Endothelial cell of umbilical vein (primary cell): ENCODE measurements at regions not wholly inside any gene's neighbourhood (a gene's known extent, or its start where the extent isn't known, plus 50 kb on each side); places are given as distances from the start of the nearest gene placed in this dataset.
"Not testable (repeated sequence)": the region's sequence is repeated elsewhere in the genome, so short reads cannot be mapped to it uniquely, and the experiment has no call there.

Source experiments
- BruUV-seq: library from RNA; stranded (reverse); fragments of 400-500 nt; replicated peaks from 2 replicates; lab custom pipeline; 2021; lab: Mats Ljungman, UMichigan
- CTCF ChIA-PET: fragments of 300-600, 350-600 bp; sonication (Branson Sonifier 250); formaldehyde crosslinking; loops from one replicate; lab custom pipeline; 2021; ENCODE audit warnings: antibody characterized with exemption, inconsistent platforms; lab: Charles Lee
- POLR2A ChIA-PET: fragments of 300-600, 350-600 bp; sonication (Branson Sonifier 250); formaldehyde crosslinking; loops from one replicate; lab custom pipeline; 2021; ENCODE audit warnings: antibody characterized with exemption, inconsistent platforms; lab: Charles Lee
- DNase-seq: peaks from one replicate; pipeline ENCODE4 v3.0.0-alpha.2; 2011; ENCODE audit warnings: low read depth, low spot score
- FAIRE-seq: peaks from 2 replicates; lab custom pipeline; 2011; peaks lifted over from hg19 to GRCh38; lab: Jason Lieb, UNC
- H2AFZ ChIP-seq: 2 replicates; pipeline ENCODE4 v1.6.0; 2012; ENCODE audit warnings: low read depth, low read length, control low read depth, inconsistent platforms
- H3K27ac ChIP-seq: 2 replicates; pipeline ENCODE4 v1.5.1; 2011; ENCODE audit warnings: low read depth, mild to moderate bottlenecking, control low read depth, low read length, moderate library complexity; ENCODE audit not compliant: insufficient read depth
- H3K27me3 ChIP-seq, 2 experiments: 2 replicates each; pipeline versions ENCODE4 v1.6.0 to v1.6.1; 2011; ENCODE audit warnings: low read length in 2 of 2, mixed read lengths in 1 of 2; ENCODE audit not compliant: control insufficient read depth in 2 of 2, insufficient read depth in 2 of 2
- H3K36me3 ChIP-seq, 2 experiments: 2 replicates in 1 of 2; 3 replicates in 1 of 2; pipeline ENCODE4 v1.5.1; 2011; ENCODE audit warnings: low read length in 2 of 2, mild to moderate bottlenecking in 1 of 2, moderate library complexity in 1 of 2; ENCODE audit not compliant: control insufficient read depth in 2 of 2, insufficient read depth in 2 of 2; ENCODE audit errors: extremely low read depth in 1 of 2
- H3K4me1 ChIP-seq: 3 replicates; pipeline ENCODE4 v1.5.1; 2011; ENCODE audit warnings: mild to moderate bottlenecking, low read length; ENCODE audit not compliant: control insufficient read depth, insufficient read depth; ENCODE audit errors: extremely low read depth
- H3K4me2 ChIP-seq: 2 replicates; pipeline ENCODE4 v1.6.1; 2011; ENCODE audit warnings: low read length, control low read depth, mixed read lengths; ENCODE audit not compliant: insufficient read depth
- H3K4me3 ChIP-seq, 3 experiments: fragments of 200-600 bp in 1 of 3; sonication (generic), shearing (Covaris generic) in 1 of 3; replicated peaks in 1 of 3; 2 replicates each; pipeline ENCODE4 v1.5.1; 2011 to 2016; ENCODE audit warnings: control low read depth in 3 of 3, low read length in 3 of 3, mild to moderate bottlenecking in 2 of 3, inconsistent platforms in 1 of 3, low read depth in 1 of 3, moderate library complexity in 1 of 3; ENCODE audit not compliant: insufficient read depth in 1 of 3
- H3K79me2 ChIP-seq: 2 replicates; pipeline ENCODE4 v1.6.0; 2012; ENCODE audit warnings: low read length, inconsistent platforms; ENCODE audit not compliant: control insufficient read depth, insufficient read depth
- H3K9ac ChIP-seq: replicated peaks from 2 replicates; pipeline ENCODE3; 2011; ENCODE audit warnings: low read length, control low read depth; ENCODE audit not compliant: insufficient read depth; ENCODE audit errors: extremely low read depth
- H3K9me1 ChIP-seq: replicated peaks from 3 replicates; pipeline ENCODE4 v1.6.0; 2011; ENCODE audit warnings: mild to moderate bottlenecking, low read length; ENCODE audit not compliant: control insufficient read depth, insufficient read depth; ENCODE audit errors: extremely low read depth
- H3K9me3 ChIP-seq: replicated peaks from 2 replicates; pipeline ENCODE4 v1.5.1; 2012; ENCODE audit warnings: low read length, inconsistent platforms; ENCODE audit not compliant: control insufficient read depth, insufficient read depth
- H4K20me1 ChIP-seq: replicated peaks from 2 replicates; pipeline ENCODE3; 2011; ENCODE audit warnings: mild to moderate bottlenecking, low read length; ENCODE audit not compliant: control insufficient read depth, insufficient read depth; ENCODE audit errors: extremely low read depth
- EZH2 ChIP-seq: IDR thresholded peaks from 2 replicates; pipeline ENCODE4 v1.6.1; 2012; ENCODE audit warnings: borderline replicate concordance, low read depth, mild to moderate bottlenecking, moderate library complexity, low read length, inconsistent platforms; ENCODE audit not compliant: severe bottlenecking
- FOS ChIP-seq: IDR thresholded peaks from 2 replicates; pipeline ENCODE4 v1.6.1; 2011; ENCODE audit warnings: mild to moderate bottlenecking, low read length, moderate library complexity, borderline replicate concordance; ENCODE audit not compliant: insufficient read depth
- GATA2 ChIP-seq: IDR thresholded peaks from 2 replicates; pipeline ENCODE4 v1.7.0; 2011; ENCODE audit warnings: low read depth, mild to moderate bottlenecking, moderate library complexity, mixed read lengths, low read length; ENCODE audit not compliant: insufficient read length, insufficient read depth
- JUN ChIP-seq: IDR thresholded peaks from 2 replicates; pipeline ENCODE4 v1.6.1; 2011; ENCODE audit warnings: borderline replicate concordance, low read depth; ENCODE audit not compliant: insufficient read length, insufficient read depth
- MYC ChIP-seq: IDR thresholded peaks from one replicate; pipeline ENCODE4 v1.6.1; 2011; ENCODE audit warnings: mild to moderate bottlenecking, low read depth, low read length
- POLR2A ChIP-seq: IDR thresholded peaks from 2 replicates; pipeline ENCODE4 v1.6.1; 2012; ENCODE audit warnings: low read depth, mild to moderate bottlenecking, control low read depth, low read length
- POLR2AphosphoS5 ChIP-seq: IDR thresholded peaks from 2 replicates; pipeline ENCODE4 v1.6.1; 2012; ENCODE audit warnings: low read depth, mild to moderate bottlenecking, control low read depth, low read length, moderate library complexity; ENCODE audit not compliant: insufficient read depth
- dilution Hi-C: fragments of 300-500 bp; cut with MboI; formaldehyde crosslinking; loops from one replicate; pipeline ENCODE4 v1.15.0; 2019; ENCODE audit warnings: low sequenced_read_pairs; ENCODE audit not compliant: extremely low pct_ligation_motif_present
- intact Hi-C: fragments of 100-400 bp; cut with micrococcal nuclease; formaldehyde crosslinking; loops from one replicate; pipeline ENCODE4 v1.10.0; 2022
- TF ChIP-seq, protein P1 (sequence below): IDR thresholded peaks from 2 replicates; pipeline ENCODE4 v1.6.1; 2011; ENCODE audit not compliant: insufficient read depth, insufficient read length
- TF ChIP-seq, protein P2 (sequence below), 2 donors: IDR thresholded peaks; 1 replicate in 1 of 2; 2 replicates in 1 of 2; pipeline ENCODE4 v1.5.1; 2011; ENCODE audit warnings: low read length in 2 of 2, mild to moderate bottlenecking in 2 of 2, moderate library complexity in 2 of 2, control low read depth in 1 of 2, inconsistent platforms in 1 of 2, low read depth in 1 of 2; ENCODE audit not compliant: insufficient read depth in 1 of 2; ENCODE audit errors: extremely low read depth in 1 of 2

GRCh38 chr7:52584041-52584440, 451.4 kb upstream of the POM121L12 start:
- Histone ChIP-seq H3K27me3 (no peaks in the 10 kb centered on the region), H3K36me3 (no peaks in the 10 kb centered on the region), H3K4me2 (no peak overlapping the region), H2AFZ (no peak overlapping the region), H4K20me1 (no peaks in the 10 kb centered on the region), H3K9me1 (no peaks in the 10 kb centered on the region), H3K9me3 (no peaks in the 10 kb centered on the region), H3K27ac (no peak overlapping the region), H3K9ac (no peak overlapping the region), H3K4me1 (no peaks in the 10 kb centered on the region), H3K4me3 (no peak overlapping the region), H3K79me2 (no peaks in the 10 kb centered on the region)
- dilution Hi-C loops (no loop called here), intact Hi-C loops (no loop called here)
- BruUV-seq = no TSS peak
- CTCF ChIA-PET = no interaction called here
- FAIRE-seq (no peak), DNase-seq (no peak)
- POLR2A ChIA-PET = no interaction called here
- TF ChIP-seq, protein P1, sequence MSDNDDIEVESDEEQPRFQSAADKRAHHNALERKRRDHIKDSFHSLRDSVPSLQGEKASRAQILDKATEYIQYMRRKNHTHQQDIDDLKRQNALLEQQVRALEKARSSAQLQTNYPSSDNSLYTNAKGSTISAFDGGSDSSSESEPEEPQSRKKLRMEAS = no peak
- TF ChIP-seq GATA2 = no peak
- TF ChIP-seq JUN = no peak
- TF ChIP-seq, protein P2, sequence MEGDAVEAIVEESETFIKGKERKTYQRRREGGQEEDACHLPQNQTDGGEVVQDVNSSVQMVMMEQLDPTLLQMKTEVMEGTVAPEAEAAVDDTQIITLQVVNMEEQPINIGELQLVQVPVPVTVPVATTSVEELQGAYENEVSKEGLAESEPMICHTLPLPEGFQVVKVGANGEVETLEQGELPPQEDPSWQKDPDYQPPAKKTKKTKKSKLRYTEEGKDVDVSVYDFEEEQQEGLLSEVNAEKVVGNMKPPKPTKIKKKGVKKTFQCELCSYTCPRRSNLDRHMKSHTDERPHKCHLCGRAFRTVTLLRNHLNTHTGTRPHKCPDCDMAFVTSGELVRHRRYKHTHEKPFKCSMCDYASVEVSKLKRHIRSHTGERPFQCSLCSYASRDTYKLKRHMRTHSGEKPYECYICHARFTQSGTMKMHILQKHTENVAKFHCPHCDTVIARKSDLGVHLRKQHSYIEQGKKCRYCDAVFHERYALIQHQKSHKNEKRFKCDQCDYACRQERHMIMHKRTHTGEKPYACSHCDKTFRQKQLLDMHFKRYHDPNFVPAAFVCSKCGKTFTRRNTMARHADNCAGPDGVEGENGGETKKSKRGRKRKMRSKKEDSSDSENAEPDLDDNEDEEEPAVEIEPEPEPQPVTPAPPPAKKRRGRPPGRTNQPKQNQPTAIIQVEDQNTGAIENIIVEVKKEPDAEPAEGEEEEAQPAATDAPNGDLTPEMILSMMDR (IDR thresholded peaks at IDR 0.05; ENCODE audit: extremely low read depth in 1 of 2, insufficient read depth in 1 of 2, low read depth in 1 of 2, low read length in 2 of 2) = no peak
- no peak for TF ChIP-seq POLR2AphosphoS5
- TF ChIP-seq FOS = no peak
- TF ChIP-seq MYC = no peak
- TF ChIP-seq EZH2 = no peak
- TF ChIP-seq POLR2A = no peak

DNA sequence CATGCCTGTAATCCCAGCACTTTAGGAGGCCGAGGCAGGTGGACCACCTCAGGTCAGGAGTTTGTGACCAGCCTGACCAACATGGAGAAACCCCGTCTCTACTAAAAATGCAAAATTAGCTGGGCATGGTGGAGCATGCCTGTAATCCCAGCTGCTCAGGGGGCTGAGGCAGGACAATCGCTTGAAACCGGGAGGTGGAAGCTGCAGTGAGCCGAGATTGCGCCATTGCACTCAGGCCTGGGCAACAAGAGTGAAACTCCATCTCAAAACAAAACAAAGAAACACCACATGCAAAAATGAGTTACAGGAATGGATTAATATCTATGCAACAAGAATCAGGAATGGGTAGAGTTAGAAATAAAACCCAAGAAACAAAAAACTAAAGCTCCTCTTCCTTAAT, 462.3 kb upstream of the POM121L12 start:
- BruUV-seq, FAIRE-seq, POLR2A ChIA-PET: not testable (repeated sequence)

More for the DNA sequence above, 462.3 kb upstream of the POM121L12 start:
- dilution Hi-C loops, H3K36me3 ChIP-seq, H3K9me3 ChIP-seq, H3K79me2 ChIP-seq, H3K4me2 ChIP-seq, CTCF ChIA-PET, H3K27me3 ChIP-seq, H4K20me1 ChIP-seq, H3K9me1 ChIP-seq, H3K4me1 ChIP-seq, intact Hi-C loops, H3K9ac ChIP-seq, H3K27ac ChIP-seq, DNase-seq, H2AFZ ChIP-seq, H3K4me3 ChIP-seq: not testable (repeated sequence)
